GM12891 (cell line): ENCODE measurements at regions not wholly inside any gene's neighbourhood (a gene's known extent, or its start where the extent isn't known, plus 50 kb on each side); places are given as distances from the start of the nearest gene placed in this dataset.
"Not testable (repeated sequence)": the region's sequence is repeated elsewhere in the genome, so short reads cannot be mapped to it uniquely, and the experiment has no call there.

Source experiments
- POLR2A ChIP-seq: IDR thresholded peaks from 2 replicates; pipeline ENCODE4 v1.6.1; 2011; ENCODE audit warnings: low read depth, low read length, control low read depth
- POLR2AphosphoS5 ChIP-seq: IDR thresholded peaks from 2 replicates; pipeline ENCODE4 v1.6.1; 2011; ENCODE audit warnings: low read depth, low read length, control low read depth
- TAF1 ChIP-seq: IDR thresholded peaks from 2 replicates; pipeline ENCODE4 v1.6.1; 2011; ENCODE audit warnings: low read depth, low read length, control low read depth

DNA sequence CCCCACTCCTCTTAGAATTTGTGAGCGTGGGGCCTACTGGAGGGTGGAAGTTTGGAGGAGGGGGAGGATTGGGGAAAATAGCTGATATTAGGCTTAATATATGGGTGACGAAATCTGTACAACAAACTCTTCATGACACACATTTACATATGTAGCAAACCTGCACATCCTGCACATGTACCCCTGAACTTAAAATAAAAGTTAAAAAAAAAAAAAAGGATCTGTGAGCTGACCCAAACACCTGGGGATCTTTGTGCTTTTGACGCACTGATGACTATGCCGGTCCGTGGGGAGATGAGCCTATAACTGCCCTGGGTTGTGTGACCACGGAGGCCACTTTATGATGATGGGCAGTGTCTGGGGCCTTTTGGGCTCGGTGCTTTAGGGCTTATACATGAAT is 107.7 kb downstream of the IGLL1 start:
- not testable (repeated sequence) for TF ChIP-seq POLR2A, POLR2AphosphoS5, TAF1
